ENCODE measurements at regions not wholly inside any gene's neighbourhood (a gene's known extent, or its start where the extent isn't known, plus 50 kb on each side); places are given as distances from the start of the nearest gene placed in this dataset.

DNA sequence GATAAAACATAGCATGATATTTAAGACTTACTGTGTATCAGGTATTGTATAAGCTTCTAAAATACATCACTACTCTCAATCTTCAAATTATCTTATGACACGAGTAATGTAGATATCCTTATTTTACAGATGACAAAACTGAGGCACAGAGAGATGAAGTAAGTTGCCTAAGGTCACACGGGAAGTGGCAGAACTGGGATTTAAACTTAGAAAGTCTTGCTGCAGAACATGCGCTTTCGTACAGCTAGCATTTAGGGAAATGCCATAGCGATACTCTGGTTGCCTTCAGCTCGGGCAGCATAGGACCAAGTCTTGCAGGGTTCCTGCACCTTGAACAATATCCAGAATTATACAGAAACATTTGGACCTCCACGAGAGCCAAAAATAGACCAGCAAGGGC is 162.4 kb downstream of the BRMS1L start (continued):
- TF ChIP-seq, protein P1, sequence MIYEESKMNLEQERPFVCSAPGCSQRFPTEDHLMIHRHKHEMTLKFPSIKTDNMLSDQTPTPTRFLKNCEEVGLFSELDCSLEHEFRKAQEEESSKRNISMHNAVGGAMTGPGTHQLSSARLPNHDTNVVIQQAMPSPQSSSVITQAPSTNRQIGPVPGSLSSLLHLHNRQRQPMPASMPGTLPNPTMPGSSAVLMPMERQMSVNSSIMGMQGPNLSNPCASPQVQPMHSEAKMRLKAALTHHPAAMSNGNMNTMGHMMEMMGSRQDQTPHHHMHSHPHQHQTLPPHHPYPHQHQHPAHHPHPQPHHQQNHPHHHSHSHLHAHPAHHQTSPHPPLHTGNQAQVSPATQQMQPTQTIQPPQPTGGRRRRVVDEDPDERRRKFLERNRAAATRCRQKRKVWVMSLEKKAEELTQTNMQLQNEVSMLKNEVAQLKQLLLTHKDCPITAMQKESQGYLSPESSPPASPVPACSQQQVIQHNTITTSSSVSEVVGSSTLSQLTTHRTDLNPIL (CRISPR knock-in tag; IDR thresholded peaks at IDR 0.05; ENCODE audit: low read depth): no peak

DNA sequence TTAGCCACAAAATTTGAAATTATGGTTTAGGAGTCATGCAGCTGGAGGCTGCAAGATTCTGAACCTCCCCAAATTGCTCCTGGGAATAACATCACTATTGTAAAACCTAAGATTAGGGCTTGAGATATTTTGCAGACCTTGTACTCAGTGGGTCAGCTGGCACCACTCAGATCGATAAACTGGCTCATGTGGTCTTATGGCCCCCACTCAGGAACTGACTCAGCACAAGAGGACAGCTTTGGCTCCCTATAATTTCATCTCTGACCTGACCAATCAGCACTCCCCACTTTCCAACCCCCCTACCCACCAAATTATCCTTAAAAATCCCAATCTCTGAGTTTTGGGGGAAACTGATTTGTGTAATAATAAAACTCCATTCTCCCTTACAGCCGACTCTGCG is 161.6 kb downstream of the BRMS1L start:
- TF ChIP-seq ZNF8 (CRISPR knock-in tag; IDR thresholded peaks at IDR 0.05): no peak
- TF ChIP-seq ZFP3 (CRISPR knock-in tag; IDR thresholded peaks at IDR 0.05): no peak
- TF ChIP-seq ARNTL (CRISPR knock-in tag; IDR thresholded peaks at IDR 0.05; ENCODE audit: borderline replicate concordance, low read depth): no peak
- TF ChIP-seq, protein P2, sequence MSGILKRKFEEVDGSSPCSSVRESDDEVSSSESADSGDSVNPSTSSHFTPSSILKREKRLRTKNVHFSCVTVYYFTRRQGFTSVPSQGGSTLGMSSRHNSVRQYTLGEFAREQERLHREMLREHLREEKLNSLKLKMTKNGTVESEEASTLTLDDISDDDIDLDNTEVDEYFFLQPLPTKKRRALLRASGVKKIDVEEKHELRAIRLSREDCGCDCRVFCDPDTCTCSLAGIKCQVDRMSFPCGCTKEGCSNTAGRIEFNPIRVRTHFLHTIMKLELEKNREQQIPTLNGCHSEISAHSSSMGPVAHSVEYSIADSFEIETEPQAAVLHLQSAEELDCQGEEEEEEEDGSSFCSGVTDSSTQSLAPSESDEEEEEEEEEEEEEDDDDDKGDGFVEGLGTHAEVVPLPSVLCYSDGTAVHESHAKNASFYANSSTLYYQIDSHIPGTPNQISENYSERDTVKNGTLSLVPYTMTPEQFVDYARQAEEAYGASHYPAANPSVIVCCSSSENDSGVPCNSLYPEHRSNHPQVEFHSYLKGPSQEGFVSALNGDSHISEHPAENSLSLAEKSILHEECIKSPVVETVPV (CRISPR knock-in tag; IDR thresholded peaks at IDR 0.05): no peak
- TF ChIP-seq, protein P1 (CRISPR knock-in tag; IDR thresholded peaks at IDR 0.05; ENCODE audit: low read depth): no peak
- no peak for TF ChIP-seq GLIS3 (CRISPR knock-in tag; IDR thresholded peaks at IDR 0.05)
- TF ChIP-seq ZNF70 (CRISPR knock-in tag; IDR thresholded peaks at IDR 0.05): no peak
- TF ChIP-seq CSDC2 (CRISPR knock-in tag; IDR thresholded peaks at IDR 0.05): no peak
- no peak for TF ChIP-seq ZFP30 (CRISPR knock-in tag; IDR thresholded peaks at IDR 0.05)
- TF ChIP-seq TOX (CRISPR knock-in tag; IDR thresholded peaks at IDR 0.05; ENCODE audit: borderline replicate concordance): no peak
- no peak for TF ChIP-seq TCF4 (CRISPR knock-in tag; IDR thresholded peaks at IDR 0.05; ENCODE audit: borderline replicate concordance)
- TF ChIP-seq RARB (CRISPR knock-in tag; IDR thresholded peaks at IDR 0.05): no peak
- no peak for TF ChIP-seq ZNF565 (CRISPR knock-in tag; conservative IDR thresholded peaks at IDR 0.05; ENCODE audit: low read depth)
- TF ChIP-seq OSR1 (CRISPR knock-in tag; IDR thresholded peaks at IDR 0.05): no peak
- no peak for ATAC-seq

DNA sequence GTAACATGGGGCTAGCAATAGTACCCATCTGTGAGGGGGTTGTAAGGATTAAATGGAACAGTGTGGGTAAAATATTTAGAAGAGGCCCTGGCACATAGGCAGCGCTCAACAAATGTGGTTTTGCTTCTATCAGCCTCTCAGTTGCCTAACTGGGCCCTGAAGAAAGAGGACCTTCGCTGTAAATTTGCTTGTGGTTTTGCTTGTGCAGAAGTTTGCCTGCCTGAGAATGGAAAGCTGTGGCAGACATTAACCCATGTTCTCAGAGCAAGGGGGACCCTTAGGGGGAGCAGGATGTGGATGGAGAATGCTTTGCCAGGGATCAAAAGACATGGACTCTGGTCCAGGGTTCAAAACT is 160.1 kb downstream of the BRMS1L start:
- no peak for TF ChIP-seq BACH2 (CRISPR knock-in tag; IDR thresholded peaks at IDR 0.05; ENCODE audit: borderline replicate concordance)
- TF ChIP-seq ESRRG (CRISPR knock-in tag; IDR thresholded peaks at IDR 0.05): no peak
- ATAC-seq: no peak

DNA sequence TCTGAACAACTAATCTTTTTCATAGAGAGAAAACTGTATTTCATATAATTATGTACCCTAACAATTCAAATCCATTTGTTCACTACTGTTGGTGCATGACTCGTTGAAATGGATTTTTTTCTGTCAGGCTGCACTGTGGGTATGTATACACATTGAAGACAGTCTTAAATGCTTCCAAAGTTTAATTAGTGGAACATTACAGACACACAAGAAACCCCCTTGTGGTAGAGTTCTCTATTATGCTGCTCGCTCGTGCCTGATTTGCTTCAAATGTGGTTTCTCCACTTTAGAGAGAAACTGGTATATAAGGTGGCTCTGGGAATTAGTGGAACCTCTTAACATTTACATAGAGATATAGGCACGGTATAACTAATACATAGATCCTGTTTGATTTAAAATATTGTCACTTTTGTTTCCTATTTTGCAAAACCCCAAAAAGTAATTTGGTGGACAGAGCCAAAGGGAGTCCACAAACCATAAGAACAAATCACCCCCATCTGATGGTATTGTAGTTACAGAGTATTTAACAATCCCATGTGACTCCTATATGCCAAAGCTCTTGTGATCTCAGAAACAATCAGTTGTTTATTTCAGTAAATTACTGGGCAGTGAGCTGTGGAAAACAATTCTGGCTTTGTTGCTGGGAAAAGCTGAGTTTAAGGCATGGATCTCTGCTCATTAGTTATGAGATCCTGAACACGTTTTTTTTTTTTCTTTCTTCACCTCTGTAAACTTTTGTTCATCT is 159.5 kb downstream of the BRMS1L start:
- no peak for ATAC-seq
- TF ChIP-seq TCF4 (CRISPR knock-in tag; IDR thresholded peaks at IDR 0.05; ENCODE audit: borderline replicate concordance) (no peak), TOX (CRISPR knock-in tag; IDR thresholded peaks at IDR 0.05; ENCODE audit: borderline replicate concordance) (no peak), GLIS3 (CRISPR knock-in tag; IDR thresholded peaks at IDR 0.05) (no peak), BACH2 (CRISPR knock-in tag; IDR thresholded peaks at IDR 0.05; ENCODE audit: borderline replicate concordance) (no peak), ZNF8 (CRISPR knock-in tag; IDR thresholded peaks at IDR 0.05) (no peak), ISL1 (CRISPR knock-in tag; IDR thresholded peaks at IDR 0.05) (no peak), ZFP3 (CRISPR knock-in tag; IDR thresholded peaks at IDR 0.05) (no peak)
- TF ChIP-seq, protein P3, sequence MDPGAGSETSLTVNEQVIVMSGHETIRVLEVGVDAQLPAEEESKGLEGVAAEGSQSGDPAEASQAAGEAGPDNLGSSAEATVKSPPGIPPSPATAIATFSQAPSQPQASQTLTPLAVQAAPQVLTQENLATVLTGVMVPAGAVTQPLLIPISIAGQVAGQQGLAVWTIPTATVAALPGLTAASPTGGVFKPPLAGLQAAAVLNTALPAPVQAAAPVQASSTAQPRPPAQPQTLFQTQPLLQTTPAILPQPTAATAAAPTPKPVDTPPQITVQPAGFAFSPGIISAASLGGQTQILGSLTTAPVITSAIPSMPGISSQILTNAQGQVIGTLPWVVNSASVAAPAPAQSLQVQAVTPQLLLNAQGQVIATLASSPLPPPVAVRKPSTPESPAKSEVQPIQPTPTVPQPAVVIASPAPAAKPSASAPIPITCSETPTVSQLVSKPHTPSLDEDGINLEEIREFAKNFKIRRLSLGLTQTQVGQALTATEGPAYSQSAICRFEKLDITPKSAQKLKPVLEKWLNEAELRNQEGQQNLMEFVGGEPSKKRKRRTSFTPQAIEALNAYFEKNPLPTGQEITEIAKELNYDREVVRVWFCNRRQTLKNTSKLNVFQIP (CRISPR knock-in tag; IDR thresholded peaks at IDR 0.05; ENCODE audit: borderline replicate concordance, low read depth): no peak
- TF ChIP-seq, protein P4, sequence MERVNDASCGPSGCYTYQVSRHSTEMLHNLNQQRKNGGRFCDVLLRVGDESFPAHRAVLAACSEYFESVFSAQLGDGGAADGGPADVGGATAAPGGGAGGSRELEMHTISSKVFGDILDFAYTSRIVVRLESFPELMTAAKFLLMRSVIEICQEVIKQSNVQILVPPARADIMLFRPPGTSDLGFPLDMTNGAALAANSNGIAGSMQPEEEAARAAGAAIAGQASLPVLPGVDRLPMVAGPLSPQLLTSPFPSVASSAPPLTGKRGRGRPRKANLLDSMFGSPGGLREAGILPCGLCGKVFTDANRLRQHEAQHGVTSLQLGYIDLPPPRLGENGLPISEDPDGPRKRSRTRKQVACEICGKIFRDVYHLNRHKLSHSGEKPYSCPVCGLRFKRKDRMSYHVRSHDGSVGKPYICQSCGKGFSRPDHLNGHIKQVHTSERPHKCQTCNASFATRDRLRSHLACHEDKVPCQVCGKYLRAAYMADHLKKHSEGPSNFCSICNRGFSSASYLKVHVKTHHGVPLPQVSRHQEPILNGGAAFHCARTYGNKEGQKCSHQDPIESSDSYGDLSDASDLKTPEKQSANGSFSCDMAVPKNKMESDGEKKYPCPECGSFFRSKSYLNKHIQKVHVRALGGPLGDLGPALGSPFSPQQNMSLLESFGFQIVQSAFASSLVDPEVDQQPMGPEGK (CRISPR knock-in tag; IDR thresholded peaks at IDR 0.05; ENCODE audit: borderline replicate concordance): no peak
- TF ChIP-seq, protein P2 (CRISPR knock-in tag; IDR thresholded peaks at IDR 0.05): no peak
